ENCODE measurements at regions not wholly inside any gene's neighbourhood (a gene's known extent, or its start where the extent isn't known, plus 50 kb on each side); places are given as distances from the start of the nearest gene placed in this dataset.

- no peaks in the 10 kb centered on the region for H3K27me3 ChIP-seq
- DNase-seq (ENCODE audit: extremely low spot score in 2 of 2), result no peak
- H3K27ac ChIP-seq, result no peak overlapping the region
- H3K36me3 ChIP-seq, result no peaks in the 10 kb centered on the region
- no peaks in the 10 kb centered on the region for H3K4me1 ChIP-seq
- H3K9me3 ChIP-seq, result no peaks in the 10 kb centered on the region
- intact Hi-C loops (cut with DNase I), result no loop called here
- H3K4me3 ChIP-seq, result no peak overlapping the region
- TF ChIP-seq POLR2AphosphoS5 (IDR thresholded peaks at IDR 0.05; ENCODE audit: insufficient read depth in 1 of 2, low read depth in 1 of 2), result no peak
- no peak for TF ChIP-seq POLR2A (IDR thresholded peaks at IDR 0.05)
- TF ChIP-seq CTCF (IDR thresholded peaks at IDR 0.05), result no peak
Measured at GRCh38 chr16:8358937-8359336, 231.4 kb downstream of the TMEM114 start.

GRCh38 chr16:8355675-8356074, 234.6 kb downstream of the TMEM114 start:
- no peak for DNase-seq (ENCODE audit: extremely low spot score in 2 of 2)
- H3K4me1 ChIP-seq, result no peaks in the 10 kb centered on the region
- no peaks in the 10 kb centered on the region for H3K36me3 ChIP-seq
- H3K9me3 ChIP-seq, result no peaks in the 10 kb centered on the region
- H3K27me3 ChIP-seq, result no peaks in the 10 kb centered on the region
- H3K27ac ChIP-seq, result no peak overlapping the region
- intact Hi-C loops (cut with DNase I), result no loop called here
- TF ChIP-seq POLR2A (IDR thresholded peaks at IDR 0.05), result no peak
- TF ChIP-seq POLR2AphosphoS5 (IDR thresholded peaks at IDR 0.05; ENCODE audit: insufficient read depth in 1 of 2, low read depth in 1 of 2), result no peak
- no peak for TF ChIP-seq CTCF (IDR thresholded peaks at IDR 0.05)
- no peak overlapping the region for H3K4me3 ChIP-seq

GRCh38 chr16:8346294-8346693, 244.0 kb downstream of the TMEM114 start:
- Histone ChIP-seq H3K27ac (no peak overlapping the region), H3K4me1 (no peaks in the 10 kb centered on the region), H3K36me3 (no peaks in the 10 kb centered on the region), H3K9me3 (no peaks in the 10 kb centered on the region), H3K4me3 (no peak overlapping the region), H3K27me3 (no peaks in the 10 kb centered on the region)
- intact Hi-C loops (cut with DNase I), result no loop called here
- TF ChIP-seq CTCF (IDR thresholded peaks at IDR 0.05) (no peak), POLR2A (IDR thresholded peaks at IDR 0.05) (no peak), POLR2AphosphoS5 (IDR thresholded peaks at IDR 0.05; ENCODE audit: insufficient read depth in 1 of 2, low read depth in 1 of 2) (no peak)
- no peak for DNase-seq (ENCODE audit: extremely low spot score in 2 of 2)

- peak in 1 of 2 donors; percentile 20 for DNase-seq (ENCODE audit: extremely low spot score in 2 of 2)
- TF ChIP-seq CTCF (IDR thresholded peaks at IDR 0.05), result no peak
- no peak for TF ChIP-seq POLR2A (IDR thresholded peaks at IDR 0.05)
- no peak for TF ChIP-seq POLR2AphosphoS5 (IDR thresholded peaks at IDR 0.05; ENCODE audit: insufficient read depth in 1 of 2, low read depth in 1 of 2)
- Histone ChIP-seq H3K27me3 (no peaks in the 10 kb centered on the region), H3K4me3 (no peak overlapping the region), H3K4me1 (no peaks in the 10 kb centered on the region), H3K9me3 (no peaks in the 10 kb centered on the region), H3K27ac (no peak overlapping the region), H3K36me3 (no peaks in the 10 kb centered on the region)
- intact Hi-C loops (cut with DNase I), result no loop called here
Measured at GRCh38 chr16:8342276-8342675, 248.0 kb downstream of the TMEM114 start.

- Histone ChIP-seq H3K36me3 (no peaks in the 10 kb centered on the region), H3K27me3 (no peaks in the 10 kb centered on the region), H3K9me3 (no peaks in the 10 kb centered on the region), H3K27ac (no peak overlapping the region), H3K4me1 (no peaks in the 10 kb centered on the region), H3K4me3 (no peak overlapping the region)
- intact Hi-C loops (cut with DNase I), result no loop called here
- peak in 1 of 2 donors; percentile 11 for DNase-seq (ENCODE audit: extremely low spot score in 2 of 2)
- no peak for TF ChIP-seq POLR2A (IDR thresholded peaks at IDR 0.05)
- TF ChIP-seq POLR2AphosphoS5 (IDR thresholded peaks at IDR 0.05; ENCODE audit: insufficient read depth in 1 of 2, low read depth in 1 of 2), result no peak
- TF ChIP-seq CTCF (IDR thresholded peaks at IDR 0.05), result no peak
Measured at GRCh38 chr16:8330761-8331160, 259.6 kb downstream of the TMEM114 start.

All from vagina (tissue), 2 donors.